Stimulated activated CD8-positive, alpha-beta memory T cell treated with anti-CD3 and anti-CD28 coated beads, Interleukin-7, amount 100 ng/mL, for 4 hours (primary cell): ENCODE measurements at regions not wholly inside any gene's neighbourhood (a gene's known extent, or its start where the extent isn't known, plus 50 kb on each side); places are given as distances from the start of the nearest gene placed in this dataset.
"Not testable (repeated sequence)": the region's sequence is repeated elsewhere in the genome, so short reads cannot be mapped to it uniquely, and the experiment has no call there.

Source experiments
- DNase-seq, 2 donors: peaks; one replicate each; pipeline ENCODE4 v3.0.0-alpha.2; 2020; ENCODE audit warnings: low read depth in 2 of 2

GRCh38 chr21:35400233-35400939 lies 351.3 kb upstream of the RUNX1 start:
- peak in 1 of 2 donors; percentile 2 for DNase-seq

GRCh38 chr21:35399706-35400105 lies 350.6 kb upstream of the RUNX1 start:
- no peak for DNase-seq

GRCh38 chr21:35399002-35399530 lies 350.0 kb upstream of the RUNX1 start:
- DNase-seq, result no peak

- DNase-seq, result no peak
Observed at GRCh38 chr21:35398346-35398982, 349.4 kb upstream of the RUNX1 start.

GRCh38 chr21:35397781-35398180 lies 348.7 kb upstream of the RUNX1 start:
- no peak for DNase-seq

GRCh38 chr21:35396655-35397054 lies 347.6 kb upstream of the RUNX1 start:
- no peak for DNase-seq

GRCh38 chr21:35395728-35396127 lies 346.6 kb upstream of the RUNX1 start:
- DNase-seq, result no peak

GRCh38 chr21:35394634-35395369 lies 345.7 kb upstream of the RUNX1 start:
- DNase-seq, result no peak

GRCh38 chr21:35394049-35394448 lies 344.9 kb upstream of the RUNX1 start:
- DNase-seq, result no peak

GRCh38 chr21:35390013-35390776 lies 341.1 kb upstream of the RUNX1 start:
- no peak for DNase-seq

GRCh38 chr21:35386491-35387079 lies 337.5 kb upstream of the RUNX1 start:
- DNase-seq, result no peak

- no peak for DNase-seq
Observed at GRCh38 chr21:35384375-35384774, 335.3 kb upstream of the RUNX1 start.

- DNase-seq, result no peak
Observed at GRCh38 chr21:35382696-35383095, 333.6 kb upstream of the RUNX1 start.

- no peak for DNase-seq
Observed at GRCh38 chr21:35381743-35382310, 332.7 kb upstream of the RUNX1 start.

GRCh38 chr21:35380304-35380703 lies 331.2 kb upstream of the RUNX1 start:
- not testable (repeated sequence) for DNase-seq

GRCh38 chr21:35378881-35379280 lies 329.8 kb upstream of the RUNX1 start:
- no peak for DNase-seq

- DNase-seq, result no peak
Observed at GRCh38 chr21:35377505-35378090, 328.5 kb upstream of the RUNX1 start.

- no peak for DNase-seq
Observed at GRCh38 chr21:35376406-35377135, 327.5 kb upstream of the RUNX1 start.

- DNase-seq, result no peak
Observed at GRCh38 chr21:35375115-35375514, 326.0 kb upstream of the RUNX1 start.

GRCh38 chr21:35373998-35374397 lies 324.9 kb upstream of the RUNX1 start:
- no peak for DNase-seq
